ENCODE measurements at regions not wholly inside any gene's neighbourhood (a gene's known extent, or its start where the extent isn't known, plus 50 kb on each side); places are given as distances from the start of the nearest gene placed in this dataset.

DNA sequence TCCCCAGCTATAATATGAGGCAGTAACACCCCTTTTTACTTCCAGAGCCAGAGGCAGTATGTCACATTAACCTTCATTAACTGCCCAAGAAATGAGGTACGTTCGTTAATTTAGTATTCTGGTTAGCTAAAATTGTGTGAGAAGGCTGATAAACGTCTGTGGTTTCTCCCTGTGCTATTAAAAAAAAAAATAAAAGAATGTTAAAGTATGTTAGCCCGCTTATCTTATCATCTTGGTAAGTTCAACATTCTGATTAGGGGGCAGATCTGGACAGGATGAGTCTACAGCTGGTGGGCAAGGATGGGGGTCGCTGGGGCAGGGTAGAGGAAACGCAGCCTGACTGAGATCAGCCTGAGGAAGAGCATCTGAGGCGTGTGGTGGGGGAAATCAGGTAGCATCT is 154.0 kb downstream of the PRL start:
- Mint-ChIP-seq H3K27me3 (peaks cover 3 to 13% of the 10 kb centered on the region in 2 donors), H3K36me3 (no peaks in the 10 kb centered on the region), H3K4me1 (peaks cover 0 to 5% (median 0%) of the 10 kb centered on the region in 4 donors), H3K27ac (no peak overlapping the region), H3K4me3 (no peak overlapping the region), H3K9me3 (peaks cover 0 to 7% (median 0%) of the 10 kb centered on the region in 8 donors)
- Histone ChIP-seq H3K4me3 (ENCODE audit: low read length in 2 of 2) (no peak overlapping the region), H3K27me3 (ENCODE audit: insufficient read depth, low read length) (no peaks in the 10 kb centered on the region), H3K36me3 (ENCODE audit: insufficient read depth, low read length) (no peaks in the 10 kb centered on the region), H3K4me1 (ENCODE audit: insufficient read depth, low read length) (no peaks in the 10 kb centered on the region), H3K27ac (ENCODE audit: low read depth, low read length) (no peak overlapping the region), H3K9me3 (ENCODE audit: control insufficient read depth in 1 of 2, low read length in 2 of 2) (no peaks in the 10 kb centered on the region)
- intact Hi-C loops (cut with micrococcal nuclease): no loop called here
- POLR2A ChIA-PET (ENCODE audit: partially characterized antibody): no interaction called here
- no peak for DNase-seq
- CTCF ChIA-PET (ENCODE audit: partially characterized antibody): no interaction called here

DNA sequence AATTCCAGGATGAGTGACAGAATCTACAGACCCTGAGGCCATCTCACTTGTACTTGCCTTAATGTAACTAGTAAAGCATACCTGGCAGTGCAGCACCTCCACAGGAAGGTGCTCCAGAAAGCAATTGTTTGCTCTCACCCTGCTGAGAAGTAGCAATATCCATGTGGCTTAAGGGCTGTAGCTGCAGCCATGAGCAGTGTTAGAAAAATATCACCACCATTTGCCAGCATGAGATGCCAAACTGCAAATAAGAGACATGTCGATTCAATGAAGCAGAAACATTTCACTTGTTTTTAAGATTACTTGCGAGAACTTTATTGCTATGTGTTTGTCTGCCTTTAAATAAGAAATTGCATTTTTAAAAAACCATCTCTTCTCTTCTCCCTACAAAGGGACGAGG is 151.5 kb downstream of the PRL start:
- Histone ChIP-seq H3K36me3 (ENCODE audit: insufficient read depth, low read length) (no peaks in the 10 kb centered on the region), H3K27me3 (ENCODE audit: insufficient read depth, low read length) (no peaks in the 10 kb centered on the region), H3K27ac (ENCODE audit: low read depth, low read length) (no peak overlapping the region), H3K9me3 (ENCODE audit: control insufficient read depth in 1 of 2, low read length in 2 of 2) (no peaks in the 10 kb centered on the region), H3K4me1 (ENCODE audit: insufficient read depth, low read length) (no peaks in the 10 kb centered on the region), H3K4me3 (ENCODE audit: low read length in 2 of 2) (no peak overlapping the region)
- Mint-ChIP-seq H3K4me3 (no peak overlapping the region), H3K36me3 (no peaks in the 10 kb centered on the region), H3K27me3 (peaks cover 3 to 20% of the 10 kb centered on the region in 2 donors), H3K27ac (no peak overlapping the region), H3K4me1 (peaks cover 0 to 5% (median 0%) of the 10 kb centered on the region in 4 donors), H3K9me3 (peaks cover 0 to 7% (median 0%) of the 10 kb centered on the region in 8 donors)
- CTCF ChIA-PET (ENCODE audit: partially characterized antibody): no interaction called here
- POLR2A ChIA-PET (ENCODE audit: partially characterized antibody): no interaction called here
- intact Hi-C loops (cut with micrococcal nuclease): no loop called here
- DNase-seq: no peak

GRCh38 chr6:22145823-22146677 is 150.8 kb downstream of the PRL start:
- H3K27me3 Mint-ChIP-seq: peaks cover 3 to 20% of the 10 kb centered on the region in 2 donors
- POLR2A ChIA-PET (ENCODE audit: partially characterized antibody): no interaction called here
- DNase-seq: no peak

DNA sequence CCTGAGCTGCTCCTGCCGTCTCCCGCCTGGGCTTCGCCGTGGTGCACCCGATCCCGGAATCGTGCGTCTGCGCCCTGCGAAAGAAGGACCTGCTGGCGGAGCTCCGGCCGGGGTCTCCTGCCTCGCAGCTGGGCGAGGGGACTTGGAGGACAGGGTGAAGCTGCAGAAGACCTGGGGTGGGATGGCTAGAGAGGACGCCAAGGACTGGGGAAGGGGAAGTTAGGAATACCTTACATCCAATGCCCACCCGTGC is 150.2 kb downstream of the PRL start:
- H3K36me3 Mint-ChIP-seq: no peaks in the 10 kb centered on the region
- peaks cover 0 to 5% (median 0%) of the 10 kb centered on the region in 4 donors for H3K4me1 Mint-ChIP-seq
- Histone ChIP-seq H3K4me1 (ENCODE audit: insufficient read depth, low read length) (no peaks in the 10 kb centered on the region), H3K4me3 (ENCODE audit: low read length in 2 of 2) (no peak overlapping the region), H3K36me3 (ENCODE audit: insufficient read depth, low read length) (no peaks in the 10 kb centered on the region), H3K27me3 (ENCODE audit: insufficient read depth, low read length) (no peaks in the 10 kb centered on the region), H3K9me3 (ENCODE audit: control insufficient read depth in 1 of 2, low read length in 2 of 2) (no peaks in the 10 kb centered on the region), H3K27ac (ENCODE audit: low read depth, low read length) (no peak overlapping the region)
- DNase-seq: no peak
- no peak overlapping the region for H3K27ac Mint-ChIP-seq
- peak overlapping the region in 2 of 8 donors; percentile 41 to 54 for H3K4me3 Mint-ChIP-seq
- ChIA-PET POLR2A (ENCODE audit: partially characterized antibody) (no interaction called here), CTCF (ENCODE audit: partially characterized antibody) (no interaction called here)
- peaks cover 3 to 20% of the 10 kb centered on the region in 2 donors for H3K27me3 Mint-ChIP-seq
- intact Hi-C loops (cut with micrococcal nuclease): no loop called here
- peaks cover 0 to 7% (median 0%) of the 10 kb centered on the region in 8 donors for H3K9me3 Mint-ChIP-seq

More at GRCh38 chr6:22145823-22146677, 150.8 kb downstream of the PRL start:
- Mint-ChIP-seq H3K4me3 (no peak overlapping the region), H3K36me3 (no peaks in the 10 kb centered on the region), H3K4me1 (peaks cover 0 to 5% (median 0%) of the 10 kb centered on the region in 4 donors), H3K9me3 (peaks cover 0 to 7% (median 0%) of the 10 kb centered on the region in 8 donors), H3K27ac (no peak overlapping the region)
- no peaks in the 10 kb centered on the region for H3K36me3 ChIP-seq (ENCODE audit: insufficient read depth, low read length)
- no peak overlapping the region for H3K4me3 ChIP-seq (ENCODE audit: low read length in 2 of 2)
- CTCF ChIA-PET (ENCODE audit: partially characterized antibody): no interaction called here
- H3K27me3 ChIP-seq (ENCODE audit: insufficient read depth, low read length): no peaks in the 10 kb centered on the region
- no peak overlapping the region for H3K27ac ChIP-seq (ENCODE audit: low read depth, low read length)
- intact Hi-C loops (cut with micrococcal nuclease): no loop called here
- no peaks in the 10 kb centered on the region for H3K4me1 ChIP-seq (ENCODE audit: insufficient read depth, low read length)
- no peaks in the 10 kb centered on the region for H3K9me3 ChIP-seq (ENCODE audit: control insufficient read depth in 1 of 2, low read length in 2 of 2)

DNA sequence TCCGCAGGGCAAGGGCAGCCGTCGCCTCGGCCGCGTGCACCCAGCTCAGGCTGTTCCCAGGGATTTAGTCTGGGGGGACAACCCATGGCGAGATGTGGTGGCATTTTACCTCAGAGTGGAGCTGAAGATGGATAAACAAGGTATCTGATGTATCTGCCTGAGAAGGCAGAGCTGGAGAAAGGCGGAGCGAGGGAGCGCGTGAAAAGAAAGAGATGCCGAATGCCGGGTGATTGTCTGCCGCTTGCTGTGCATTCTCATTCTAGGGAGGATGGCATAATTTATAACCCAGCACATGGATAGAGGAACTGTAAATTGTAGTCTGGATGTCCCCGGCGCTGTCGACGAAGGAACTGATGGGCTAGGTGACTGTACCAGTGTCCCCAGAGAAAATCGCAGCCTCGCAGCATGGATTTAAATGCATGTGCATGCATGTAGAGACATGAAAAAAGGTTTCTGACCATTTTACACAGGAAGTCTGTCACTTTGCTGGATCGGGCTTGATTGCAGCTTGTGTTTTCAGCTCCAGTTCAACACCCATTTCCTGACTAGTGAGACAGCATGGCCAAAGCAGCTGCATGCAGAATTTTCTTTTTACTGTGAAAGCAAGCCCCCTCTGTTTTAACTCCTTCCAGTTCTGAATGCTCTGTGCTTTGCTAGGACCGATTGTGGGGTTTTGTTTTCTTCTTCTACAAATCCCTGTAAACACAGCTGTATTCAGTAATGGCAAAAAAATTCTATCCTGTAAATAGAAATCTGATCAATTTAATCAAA is 149.7 kb downstream of the PRL start:
- ChIA-PET CTCF (ENCODE audit: partially characterized antibody) (no interaction called here), POLR2A (ENCODE audit: partially characterized antibody) (no interaction called here)
- H3K4me1 Mint-ChIP-seq: peaks cover 0 to 5% (median 0%) of the 10 kb centered on the region in 4 donors
- intact Hi-C loops (cut with micrococcal nuclease): no loop called here
- peaks cover 3 to 20% of the 10 kb centered on the region in 2 donors for H3K27me3 Mint-ChIP-seq
- no peaks in the 10 kb centered on the region for H3K9me3 ChIP-seq (ENCODE audit: control insufficient read depth in 1 of 2, low read length in 2 of 2)
- no peaks in the 10 kb centered on the region for H3K36me3 Mint-ChIP-seq
- DNase-seq: no peak
- no peaks in the 10 kb centered on the region for H3K27me3 ChIP-seq (ENCODE audit: insufficient read depth, low read length)
- H3K27ac ChIP-seq (ENCODE audit: low read depth, low read length): no peak overlapping the region
- no peaks in the 10 kb centered on the region for H3K4me1 ChIP-seq (ENCODE audit: insufficient read depth, low read length)
- H3K4me3 ChIP-seq (ENCODE audit: low read length in 2 of 2): no peak overlapping the region
- peak overlapping the region in 2 of 8 donors; percentile 41 to 54 for H3K4me3 Mint-ChIP-seq
- H3K36me3 ChIP-seq (ENCODE audit: insufficient read depth, low read length): no peaks in the 10 kb centered on the region
- no peak overlapping the region for H3K27ac Mint-ChIP-seq
- peaks cover 0 to 7% (median 0%) of the 10 kb centered on the region in 8 donors for H3K9me3 Mint-ChIP-seq

GRCh38 chr6:22147921-22148776 is 148.7 kb downstream of the PRL start:
- Mint-ChIP-seq H3K9me3 (peaks cover 0 to 6% (median 0%) of the 10 kb centered on the region in 8 donors), H3K4me1 (peaks cover 0 to 5% (median 0%) of the 10 kb centered on the region in 4 donors), H3K27ac (no peak overlapping the region), H3K4me3 (no peak overlapping the region), H3K36me3 (no peaks in the 10 kb centered on the region), H3K27me3 (peaks cover 3 to 20% of the 10 kb centered on the region in 2 donors)
- DNase-seq: no peak
- Histone ChIP-seq H3K27me3 (ENCODE audit: insufficient read depth, low read length) (no peaks in the 10 kb centered on the region), H3K4me3 (ENCODE audit: low read length in 2 of 2) (no peak overlapping the region), H3K27ac (ENCODE audit: low read depth, low read length) (no peak overlapping the region), H3K9me3 (ENCODE audit: control insufficient read depth in 1 of 2, low read length in 2 of 2) (no peaks in the 10 kb centered on the region), H3K36me3 (ENCODE audit: insufficient read depth, low read length) (no peaks in the 10 kb centered on the region), H3K4me1 (ENCODE audit: insufficient read depth, low read length) (no peaks in the 10 kb centered on the region)
- intact Hi-C loops (cut with micrococcal nuclease): no loop called here
- CTCF ChIA-PET (ENCODE audit: partially characterized antibody): no interaction called here
- POLR2A ChIA-PET (ENCODE audit: partially characterized antibody): no interaction called here

GRCh38 chr6:22149096-22149495 is 147.7 kb downstream of the PRL start:
- no peak overlapping the region for H3K4me3 ChIP-seq (ENCODE audit: low read length in 2 of 2)
- intact Hi-C loops (cut with micrococcal nuclease): no loop called here
- POLR2A ChIA-PET (ENCODE audit: partially characterized antibody): no interaction called here
- H3K4me1 Mint-ChIP-seq: peaks cover 0 to 5% (median 0%) of the 10 kb centered on the region in 4 donors
- H3K36me3 ChIP-seq (ENCODE audit: insufficient read depth, low read length): no peaks in the 10 kb centered on the region
- no peaks in the 10 kb centered on the region for H3K4me1 ChIP-seq (ENCODE audit: insufficient read depth, low read length)
- DNase-seq: no peak
- no peak overlapping the region for H3K27ac Mint-ChIP-seq
- peaks cover 3 to 20% of the 10 kb centered on the region in 2 donors for H3K27me3 Mint-ChIP-seq
- peaks cover 0 to 6% (median 0%) of the 10 kb centered on the region in 8 donors for H3K9me3 Mint-ChIP-seq
- H3K27me3 ChIP-seq (ENCODE audit: insufficient read depth, low read length): no peaks in the 10 kb centered on the region
- no peak overlapping the region for H3K27ac ChIP-seq (ENCODE audit: low read depth, low read length)
- H3K9me3 ChIP-seq (ENCODE audit: control insufficient read depth in 1 of 2, low read length in 2 of 2): no peaks in the 10 kb centered on the region
- no peak overlapping the region for H3K4me3 Mint-ChIP-seq
- H3K36me3 Mint-ChIP-seq: no peaks in the 10 kb centered on the region
- CTCF ChIA-PET (ENCODE audit: partially characterized antibody): no interaction called here
